ENCODE measurements at regions not wholly inside any gene's neighbourhood (a gene's known extent, or its start where the extent isn't known, plus 50 kb on each side); places are given as distances from the start of the nearest gene placed in this dataset.
"Not testable (repeated sequence)": the region's sequence is repeated elsewhere in the genome, so short reads cannot be mapped to it uniquely, and the experiment has no call there.

- H3K27ac ChIP-seq: no peak overlapping the region
- TF ChIP-seq, protein P1, sequence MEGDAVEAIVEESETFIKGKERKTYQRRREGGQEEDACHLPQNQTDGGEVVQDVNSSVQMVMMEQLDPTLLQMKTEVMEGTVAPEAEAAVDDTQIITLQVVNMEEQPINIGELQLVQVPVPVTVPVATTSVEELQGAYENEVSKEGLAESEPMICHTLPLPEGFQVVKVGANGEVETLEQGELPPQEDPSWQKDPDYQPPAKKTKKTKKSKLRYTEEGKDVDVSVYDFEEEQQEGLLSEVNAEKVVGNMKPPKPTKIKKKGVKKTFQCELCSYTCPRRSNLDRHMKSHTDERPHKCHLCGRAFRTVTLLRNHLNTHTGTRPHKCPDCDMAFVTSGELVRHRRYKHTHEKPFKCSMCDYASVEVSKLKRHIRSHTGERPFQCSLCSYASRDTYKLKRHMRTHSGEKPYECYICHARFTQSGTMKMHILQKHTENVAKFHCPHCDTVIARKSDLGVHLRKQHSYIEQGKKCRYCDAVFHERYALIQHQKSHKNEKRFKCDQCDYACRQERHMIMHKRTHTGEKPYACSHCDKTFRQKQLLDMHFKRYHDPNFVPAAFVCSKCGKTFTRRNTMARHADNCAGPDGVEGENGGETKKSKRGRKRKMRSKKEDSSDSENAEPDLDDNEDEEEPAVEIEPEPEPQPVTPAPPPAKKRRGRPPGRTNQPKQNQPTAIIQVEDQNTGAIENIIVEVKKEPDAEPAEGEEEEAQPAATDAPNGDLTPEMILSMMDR (IDR thresholded peaks at IDR 0.05): no peak
- TF ChIP-seq ZFX (IDR thresholded peaks at IDR 0.05; ENCODE audit: borderline replicate concordance): no peak
Observed at GRCh38 chr6:153373869-153374268, 242.8 kb upstream of the RGS17 start.

GRCh38 chr6:153368131-153368530 is 237.0 kb upstream of the RGS17 start:
- TF ChIP-seq ZFX (IDR thresholded peaks at IDR 0.05; ENCODE audit: borderline replicate concordance): no peak
- TF ChIP-seq, protein P1 (IDR thresholded peaks at IDR 0.05): no peak
- no peak overlapping the region for H3K27ac ChIP-seq

DNA sequence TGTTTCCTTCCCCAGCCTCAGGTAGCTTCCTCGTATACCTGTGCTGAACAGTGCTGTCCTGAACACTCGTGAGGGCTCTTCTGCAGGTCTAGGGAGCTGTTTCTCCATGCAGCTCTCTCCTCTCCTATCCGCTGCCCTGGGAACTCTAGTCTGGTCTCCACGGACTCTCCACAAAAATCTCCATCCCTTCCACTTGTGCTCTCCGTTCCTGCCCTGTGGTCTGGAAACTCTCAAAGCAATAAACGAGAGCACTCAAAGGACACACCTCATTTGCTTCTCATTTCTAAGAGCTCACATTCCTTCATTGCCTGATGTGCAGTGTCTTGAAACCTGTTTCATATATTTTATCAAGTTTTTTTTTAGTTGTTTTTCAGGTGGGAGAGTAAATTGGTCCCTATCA is 235.9 kb upstream of the RGS17 start:
- TF ChIP-seq, protein P1 (IDR thresholded peaks at IDR 0.05): no peak
- no peak for TF ChIP-seq ZFX (IDR thresholded peaks at IDR 0.05; ENCODE audit: borderline replicate concordance)
- no peak overlapping the region for H3K27ac ChIP-seq

- no peak overlapping the region for H3K27ac ChIP-seq
- TF ChIP-seq, protein P1 (IDR thresholded peaks at IDR 0.05): no peak
- TF ChIP-seq ZFX (IDR thresholded peaks at IDR 0.05; ENCODE audit: borderline replicate concordance): no peak
Observed at GRCh38 chr6:153357391-153357790, 226.3 kb upstream of the RGS17 start.

- TF ChIP-seq, protein P1 (IDR thresholded peaks at IDR 0.05): no peak
- TF ChIP-seq ZFX (IDR thresholded peaks at IDR 0.05; ENCODE audit: borderline replicate concordance): no peak
- no peak overlapping the region for H3K27ac ChIP-seq
Observed at GRCh38 chr6:153340568-153340967, 209.5 kb upstream of the RGS17 start.

GRCh38 chr6:153334121-153334520 is 203.0 kb upstream of the RGS17 start:
- no peak for TF ChIP-seq ZFX (IDR thresholded peaks at IDR 0.05; ENCODE audit: borderline replicate concordance)
- TF ChIP-seq, protein P1 (IDR thresholded peaks at IDR 0.05): no peak
- H3K27ac ChIP-seq: no peak overlapping the region

GRCh38 chr6:153331221-153331620 is 200.1 kb upstream of the RGS17 start:
- not testable (repeated sequence) for H3K27ac ChIP-seq

DNA sequence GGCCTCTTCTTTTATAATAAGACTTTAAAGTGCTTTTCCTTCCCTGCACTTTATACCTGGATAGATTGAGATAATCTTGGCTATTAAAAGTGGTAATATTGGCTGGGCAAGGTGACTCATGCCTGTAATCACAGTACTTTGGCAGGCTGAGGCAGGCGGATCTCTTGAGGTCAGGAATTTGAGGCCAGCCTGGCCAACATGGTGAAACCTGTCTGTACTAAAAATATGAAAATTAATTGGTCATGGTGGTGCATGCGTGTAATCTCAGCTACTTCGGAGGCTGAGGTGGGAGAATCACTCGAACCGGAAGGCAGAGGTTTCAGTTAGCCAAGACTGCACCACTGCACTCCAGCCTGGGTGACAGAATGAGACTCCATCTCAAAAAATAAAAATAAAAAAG is 197.1 kb upstream of the RGS17 start:
- TF ChIP-seq ZFX (IDR thresholded peaks at IDR 0.05; ENCODE audit: borderline replicate concordance): no peak
- TF ChIP-seq, protein P1 (IDR thresholded peaks at IDR 0.05): no peak
- H3K27ac ChIP-seq: no peak overlapping the region
